ENCODE measurements at regions not wholly inside any gene's neighbourhood (a gene's known extent, or its start where the extent isn't known, plus 50 kb on each side); places are given as distances from the start of the nearest gene placed in this dataset.
A peak's percentile ranks its signal among the peaks of the same experiment; 100 is the strongest.

DNA sequence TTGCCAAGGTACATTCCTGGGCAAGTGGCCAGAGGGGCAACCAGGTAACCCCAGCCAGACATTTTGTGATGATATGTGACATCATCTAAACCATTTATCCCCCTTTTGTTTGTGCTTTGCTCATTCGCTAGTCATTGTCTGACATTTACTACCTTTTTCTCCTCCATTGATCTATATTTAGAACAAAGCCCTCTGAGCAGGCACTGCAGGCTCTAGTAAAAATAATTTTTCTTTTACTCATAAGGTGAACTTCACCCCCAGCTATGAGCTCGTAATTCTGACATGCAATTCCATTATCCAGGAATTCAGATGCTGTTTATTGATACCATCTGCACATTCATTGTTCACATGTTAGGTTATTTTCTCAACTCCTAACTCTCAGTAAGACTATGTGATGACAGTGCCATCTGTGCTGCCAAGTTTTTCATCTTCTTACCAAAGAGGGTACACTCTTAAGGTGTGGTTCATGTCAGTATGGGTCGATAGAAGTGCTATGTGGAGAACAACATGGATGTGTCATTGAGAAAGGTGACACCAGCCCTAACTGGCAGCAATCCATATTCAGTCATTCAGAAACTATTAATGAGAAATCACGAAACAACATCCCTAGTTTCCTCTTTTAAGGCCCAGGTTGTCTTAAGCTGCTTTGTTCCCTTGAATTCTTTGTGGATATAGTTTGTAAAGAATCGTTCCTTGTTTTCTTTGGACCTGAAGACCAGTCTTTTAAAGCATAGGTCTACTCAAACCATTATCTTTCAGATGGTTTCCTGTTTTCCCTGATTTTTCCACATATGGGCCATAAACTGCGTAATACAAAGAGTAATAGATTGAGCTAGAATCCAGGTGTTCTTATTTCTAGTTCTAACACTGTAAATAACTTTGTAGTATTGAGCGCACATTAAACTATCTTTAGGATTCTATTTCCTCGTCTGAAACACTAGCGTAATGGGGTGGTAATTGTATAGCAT lies 978.1 kb upstream of the CDH2 start:
- no peaks in the 10 kb centered on the region for H3K9me3 ChIP-seq (replicated peaks; ENCODE audit: control insufficient read depth, low read depth, low read length)
- no peak overlapping the region for H3K27ac ChIP-seq (ENCODE audit: low read length)
- WGBS (ENCODE audit: insufficient coverage), result no CpG with 5 or more reads among the region's 9 CpGs
- no peaks in the 10 kb centered on the region for H3K4me1 ChIP-seq (ENCODE audit: control insufficient read depth, insufficient read depth, low read length)
- H3K27me3 ChIP-seq (ENCODE audit: control insufficient read depth, insufficient read depth, low read length), result no peaks in the 10 kb centered on the region
- no peaks in the 10 kb centered on the region for H3K36me3 ChIP-seq (ENCODE audit: control insufficient read depth, insufficient read depth, low read length)
- no peak overlapping the region for H3K4me3 ChIP-seq (ENCODE audit: low read length)
- DNase-seq, result no peak

DNA sequence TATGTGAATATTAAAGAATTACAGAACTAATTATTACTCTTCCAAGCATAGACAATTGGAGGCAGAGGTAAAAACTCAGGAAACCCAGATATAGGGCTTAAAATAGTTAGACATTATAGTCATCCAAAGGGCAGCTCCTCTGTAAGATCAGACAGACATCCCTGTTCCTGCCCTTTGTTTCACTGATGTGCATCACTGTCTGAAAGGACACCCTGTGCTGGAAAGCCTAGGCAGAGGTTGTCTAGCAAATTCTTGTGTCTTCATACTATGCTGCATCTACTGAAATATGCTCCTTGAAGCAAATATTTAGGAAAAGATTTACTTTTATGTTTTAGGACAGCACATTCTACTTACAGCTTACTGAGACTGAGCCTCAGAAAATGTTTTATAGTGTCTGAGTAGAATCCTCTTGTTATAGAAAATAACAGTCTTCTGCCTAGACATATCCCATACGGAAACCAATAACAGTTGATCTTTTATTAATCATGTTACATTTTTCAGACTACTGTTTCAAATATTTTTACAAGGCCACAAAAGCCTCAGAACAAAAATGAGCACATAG lies 977.3 kb upstream of the CDH2 start:
- no peaks in the 10 kb centered on the region for H3K9me3 ChIP-seq (replicated peaks; ENCODE audit: control insufficient read depth, low read depth, low read length)
- no peak overlapping the region for H3K4me3 ChIP-seq (ENCODE audit: low read length)
- H3K27me3 ChIP-seq (ENCODE audit: control insufficient read depth, insufficient read depth, low read length), result no peaks in the 10 kb centered on the region
- WGBS (ENCODE audit: insufficient coverage), result no CpG with 5 or more reads among the region's 1 CpG
- H3K27ac ChIP-seq (ENCODE audit: low read length), result no peak overlapping the region
- DNase-seq, result no peak
- no peaks in the 10 kb centered on the region for H3K4me1 ChIP-seq (ENCODE audit: control insufficient read depth, insufficient read depth, low read length)
- no peaks in the 10 kb centered on the region for H3K36me3 ChIP-seq (ENCODE audit: control insufficient read depth, insufficient read depth, low read length)

DNA sequence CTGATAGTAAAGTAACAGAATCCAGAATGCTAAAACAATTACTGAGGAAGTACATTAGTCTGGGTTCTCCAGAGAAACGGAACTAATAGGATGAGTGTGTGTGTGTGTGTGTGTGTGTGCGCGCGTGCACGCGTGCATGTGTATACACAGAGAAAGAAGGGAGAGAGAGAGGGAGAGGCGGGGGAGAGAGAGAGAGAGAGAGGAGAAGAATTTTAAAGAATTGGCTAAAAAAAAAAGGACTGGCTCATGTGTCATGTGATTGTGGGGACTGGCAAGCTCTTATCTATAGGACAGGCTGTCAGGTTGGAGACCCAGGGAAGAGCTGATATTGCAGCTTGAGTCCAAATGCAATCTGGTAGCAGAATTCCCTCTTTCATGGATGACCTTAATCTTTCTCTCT lies 976.2 kb upstream of the CDH2 start:
- Histone ChIP-seq H3K9me3 (replicated peaks; ENCODE audit: control insufficient read depth, low read depth, low read length) (no peaks in the 10 kb centered on the region), H3K36me3 (ENCODE audit: control insufficient read depth, insufficient read depth, low read length) (no peaks in the 10 kb centered on the region), H3K4me3 (ENCODE audit: low read length) (no peak overlapping the region), H3K27me3 (ENCODE audit: control insufficient read depth, insufficient read depth, low read length) (no peaks in the 10 kb centered on the region), H3K27ac (ENCODE audit: low read length) (no peak overlapping the region), H3K4me1 (ENCODE audit: control insufficient read depth, insufficient read depth, low read length) (no peaks in the 10 kb centered on the region)
- 31% methylated on average over 7 of the region's 7 CpGs for WGBS (ENCODE audit: insufficient coverage)
- DNase-seq, result no peak

DNA sequence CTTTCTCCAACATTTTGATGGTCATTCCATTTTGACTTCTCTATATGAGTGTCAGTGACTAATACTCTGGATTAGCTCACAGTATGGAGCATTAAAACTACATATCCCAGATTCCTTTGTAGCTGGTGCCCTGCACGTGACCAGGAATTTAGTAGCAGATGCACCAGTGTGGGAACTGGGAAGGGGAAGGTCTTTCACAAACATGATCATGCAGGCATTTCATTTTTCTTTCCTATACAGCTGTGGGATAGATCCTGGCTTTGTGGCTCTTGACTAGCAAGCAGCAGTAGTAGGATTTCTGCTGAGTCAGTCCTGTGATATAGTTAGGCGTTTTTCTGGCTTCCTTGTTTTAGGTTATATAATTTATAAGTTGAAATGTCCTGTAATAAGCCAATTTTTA lies 971.0 kb upstream of the CDH2 start:
- no peaks in the 10 kb centered on the region for H3K36me3 ChIP-seq (ENCODE audit: control insufficient read depth, insufficient read depth, low read length)
- WGBS (ENCODE audit: insufficient coverage), result no CpG with 5 or more reads among the region's 2 CpGs
- no peaks in the 10 kb centered on the region for H3K9me3 ChIP-seq (replicated peaks; ENCODE audit: control insufficient read depth, low read depth, low read length)
- H3K4me3 ChIP-seq (ENCODE audit: low read length), result no peak overlapping the region
- no peak overlapping the region for H3K27ac ChIP-seq (ENCODE audit: low read length)
- no peaks in the 10 kb centered on the region for H3K27me3 ChIP-seq (ENCODE audit: control insufficient read depth, insufficient read depth, low read length)
- no peaks in the 10 kb centered on the region for H3K4me1 ChIP-seq (ENCODE audit: control insufficient read depth, insufficient read depth, low read length)
- DNase-seq, result peak; percentile 73

DNA sequence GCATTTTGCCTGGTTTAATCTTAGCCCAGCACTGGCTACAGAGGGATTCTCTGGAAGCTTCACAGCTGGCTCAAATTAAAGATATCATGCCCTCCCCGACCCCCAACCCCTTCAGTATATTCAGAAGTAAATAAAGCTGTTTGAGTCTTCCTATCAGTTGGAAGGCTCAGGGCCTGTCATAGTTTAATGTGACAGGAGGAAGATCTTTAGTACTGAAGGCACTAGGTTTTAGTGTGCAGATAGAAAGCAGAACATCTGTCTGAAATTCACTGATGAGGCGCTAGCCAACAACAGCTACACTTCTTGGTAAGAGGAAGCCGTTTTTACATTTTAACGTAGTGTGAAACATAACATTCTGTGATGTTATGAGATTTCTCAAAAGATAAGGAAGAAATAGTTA lies 969.1 kb upstream of the CDH2 start:
- DNase-seq, result peak; percentile 10
- no peaks in the 10 kb centered on the region for H3K27me3 ChIP-seq (ENCODE audit: control insufficient read depth, insufficient read depth, low read length)
- no peaks in the 10 kb centered on the region for H3K36me3 ChIP-seq (ENCODE audit: control insufficient read depth, insufficient read depth, low read length)
- 20% methylated on average over 1 of the region's 4 CpGs for WGBS (ENCODE audit: insufficient coverage)
- no peak overlapping the region for H3K27ac ChIP-seq (ENCODE audit: low read length)
- no peak overlapping the region for H3K4me3 ChIP-seq (ENCODE audit: low read length)
- H3K9me3 ChIP-seq (replicated peaks; ENCODE audit: control insufficient read depth, low read depth, low read length), result no peaks in the 10 kb centered on the region
- H3K4me1 ChIP-seq (ENCODE audit: control insufficient read depth, insufficient read depth, low read length), result no peaks in the 10 kb centered on the region

DNA sequence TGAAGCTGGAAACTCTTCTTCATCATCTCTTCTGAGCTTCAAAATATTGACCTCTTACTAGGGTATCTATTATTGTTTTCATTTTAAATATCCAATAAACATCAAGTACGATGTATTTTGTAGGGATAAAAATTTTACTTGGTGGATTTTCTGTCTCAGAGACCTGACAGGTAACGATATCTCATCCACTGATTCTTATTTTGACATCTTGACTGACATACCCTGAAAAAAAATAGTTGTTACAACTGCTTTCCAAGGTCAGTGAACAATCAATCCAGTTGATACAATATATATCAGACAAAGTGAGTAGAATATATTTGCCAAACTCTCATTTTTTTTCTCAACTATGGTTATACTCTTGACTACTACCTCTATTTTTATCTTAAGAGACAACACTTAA lies 963.7 kb upstream of the CDH2 start:
- no peaks in the 10 kb centered on the region for H3K27me3 ChIP-seq (ENCODE audit: control insufficient read depth, insufficient read depth, low read length)
- DNase-seq, result no peak
- WGBS (ENCODE audit: insufficient coverage), result no CpG with 5 or more reads among the region's 2 CpGs
- H3K4me1 ChIP-seq (ENCODE audit: control insufficient read depth, insufficient read depth, low read length), result no peaks in the 10 kb centered on the region
- H3K36me3 ChIP-seq (ENCODE audit: control insufficient read depth, insufficient read depth, low read length), result no peaks in the 10 kb centered on the region
- H3K27ac ChIP-seq (ENCODE audit: low read length), result no peak overlapping the region
- H3K9me3 ChIP-seq (replicated peaks; ENCODE audit: control insufficient read depth, low read depth, low read length), result no peaks in the 10 kb centered on the region
- H3K4me3 ChIP-seq (ENCODE audit: low read length), result no peak overlapping the region

DNA sequence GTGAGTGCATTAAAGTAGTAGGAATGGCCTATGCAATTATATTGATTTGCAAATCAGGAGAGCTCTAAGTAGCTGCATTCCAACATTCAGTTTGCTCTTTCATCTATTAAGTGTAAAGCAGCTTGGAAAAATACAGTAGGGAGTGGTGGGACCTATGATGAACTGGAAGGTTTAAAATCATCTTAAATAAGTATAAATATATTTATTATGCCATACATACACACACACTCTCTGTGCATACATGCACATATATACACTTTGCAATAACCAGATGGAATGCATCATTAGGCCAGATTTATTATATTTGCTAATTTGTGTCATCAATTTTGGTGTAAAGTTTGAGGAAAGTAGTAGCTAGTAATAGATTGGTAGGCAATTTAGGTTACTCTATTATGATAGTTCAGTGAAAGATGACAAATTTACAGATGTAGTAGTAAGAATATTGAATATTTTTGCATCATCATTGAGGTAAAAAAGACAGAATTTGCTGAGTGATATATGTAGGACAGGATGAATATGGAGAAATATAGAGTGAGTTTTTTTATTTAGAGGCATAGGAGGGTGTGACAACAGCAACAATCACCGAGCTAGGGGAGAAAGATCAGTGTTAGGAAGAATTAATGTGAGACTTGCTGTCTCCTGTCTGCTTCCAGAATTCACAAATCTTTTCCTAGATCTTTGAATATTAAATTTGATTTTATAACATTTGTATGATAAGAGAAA lies 961.0 kb upstream of the CDH2 start:
- no peak overlapping the region for H3K27ac ChIP-seq (ENCODE audit: low read length)
- no peaks in the 10 kb centered on the region for H3K36me3 ChIP-seq (ENCODE audit: control insufficient read depth, insufficient read depth, low read length)
- H3K9me3 ChIP-seq (replicated peaks; ENCODE audit: control insufficient read depth, low read depth, low read length), result no peaks in the 10 kb centered on the region
- no peak overlapping the region for H3K4me3 ChIP-seq (ENCODE audit: low read length)
- no peaks in the 10 kb centered on the region for H3K4me1 ChIP-seq (ENCODE audit: control insufficient read depth, insufficient read depth, low read length)
- no peak for DNase-seq
- no peaks in the 10 kb centered on the region for H3K27me3 ChIP-seq (ENCODE audit: control insufficient read depth, insufficient read depth, low read length)
- WGBS (ENCODE audit: insufficient coverage), result no CpG with 5 or more reads among the region's 1 CpG

DNA sequence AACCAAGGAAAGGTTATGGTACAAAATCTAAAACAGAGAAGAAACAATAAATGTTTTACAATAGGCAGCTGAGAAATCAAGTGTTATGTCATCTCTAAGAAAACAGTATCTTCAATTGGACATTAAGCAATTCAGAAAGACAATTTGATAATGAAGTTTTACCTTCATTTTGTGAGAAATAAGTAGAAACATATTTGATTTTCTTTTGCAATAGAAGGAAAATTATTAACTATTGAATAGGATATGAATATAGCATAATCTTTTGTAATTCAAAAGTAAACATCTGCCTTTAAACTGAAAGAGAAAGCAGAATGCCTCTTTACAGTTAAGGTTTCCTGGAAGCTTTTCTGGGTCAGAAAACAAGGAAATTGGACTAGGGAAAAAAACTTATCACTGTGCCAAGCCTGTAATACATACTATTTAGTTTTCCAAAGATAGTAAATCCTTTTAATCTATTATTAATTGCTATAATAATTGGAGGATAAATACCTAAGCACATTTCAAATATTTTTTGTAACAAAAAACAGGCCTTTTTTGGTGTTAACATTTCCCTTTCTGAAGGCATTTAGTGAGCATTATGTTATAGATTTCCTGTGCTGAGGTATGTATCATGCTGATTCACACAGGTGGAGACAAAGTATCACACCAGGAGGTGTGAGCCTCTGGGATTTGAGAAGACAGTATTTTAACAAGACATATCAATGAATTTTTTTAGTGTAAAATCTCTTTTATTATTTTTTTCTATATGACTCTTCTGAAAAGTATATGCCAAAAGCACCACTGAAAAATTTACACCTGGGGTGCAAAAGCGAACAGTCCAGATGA lies 947.0 kb upstream of the CDH2 start:
- H3K4me1 ChIP-seq (ENCODE audit: control insufficient read depth, insufficient read depth, low read length), result no peaks in the 10 kb centered on the region
- WGBS (ENCODE audit: insufficient coverage), result no CpG with 5 or more reads among the region's 1 CpG
- H3K9me3 ChIP-seq (replicated peaks; ENCODE audit: control insufficient read depth, low read depth, low read length), result no peaks in the 10 kb centered on the region
- DNase-seq, result peak; percentile 7
- no peaks in the 10 kb centered on the region for H3K36me3 ChIP-seq (ENCODE audit: control insufficient read depth, insufficient read depth, low read length)
- no peaks in the 10 kb centered on the region for H3K27me3 ChIP-seq (ENCODE audit: control insufficient read depth, insufficient read depth, low read length)
- H3K27ac ChIP-seq (ENCODE audit: low read length), result no peak overlapping the region
- no peak overlapping the region for H3K4me3 ChIP-seq (ENCODE audit: low read length)

DNA sequence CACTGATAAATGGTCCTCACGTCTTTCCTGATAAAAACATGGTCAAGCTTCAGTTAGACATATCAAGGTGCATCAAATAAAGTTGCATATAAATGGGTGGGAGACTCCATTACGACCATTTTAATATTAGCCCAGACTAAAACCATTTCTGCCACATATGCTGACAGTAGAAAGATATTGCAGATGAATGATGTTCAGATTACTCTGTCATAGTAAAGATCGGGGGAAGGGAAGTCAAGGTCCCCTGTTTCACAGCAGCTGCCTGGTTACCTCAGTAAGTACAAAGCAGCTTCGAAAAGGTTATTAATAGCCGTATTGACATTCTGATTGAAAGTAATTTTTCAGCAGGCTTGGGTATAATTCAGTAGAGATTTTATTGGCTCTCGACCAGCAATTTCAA lies 927.7 kb upstream of the CDH2 start:
- no peak for DNase-seq
- H3K4me3 ChIP-seq (ENCODE audit: low read length), result no peak overlapping the region
- H3K4me1 ChIP-seq (ENCODE audit: control insufficient read depth, insufficient read depth, low read length), result no peaks in the 10 kb centered on the region
- no peaks in the 10 kb centered on the region for H3K9me3 ChIP-seq (replicated peaks; ENCODE audit: control insufficient read depth, low read depth, low read length)
- no peak overlapping the region for H3K27ac ChIP-seq (ENCODE audit: low read length)
- WGBS (ENCODE audit: insufficient coverage), result 83% methylated on average over 1 of the region's 6 CpGs
- no peaks in the 10 kb centered on the region for H3K27me3 ChIP-seq (ENCODE audit: control insufficient read depth, insufficient read depth, low read length)
- H3K36me3 ChIP-seq (ENCODE audit: control insufficient read depth, insufficient read depth, low read length), result no peaks in the 10 kb centered on the region

All from muscle of leg (tissue), 3 donors.